NCI-H345 treated with DMSO at 0.1 percent for 48 hours (cell line): ENCODE measurements at regions not wholly inside any gene's neighbourhood (a gene's known extent, or its start where the extent isn't known, plus 50 kb on each side); places are given as distances from the start of the nearest gene placed in this dataset.
"Not testable (repeated sequence)": the region's sequence is repeated elsewhere in the genome, so short reads cannot be mapped to it uniquely, and the experiment has no call there.

ENCODE experiments used
- DNase-seq: peaks from one replicate; lab custom pipeline; 2025; ENCODE audit not compliant: unreplicated experiment; lab: John Stamatoyannopoulos, UW

DNA sequence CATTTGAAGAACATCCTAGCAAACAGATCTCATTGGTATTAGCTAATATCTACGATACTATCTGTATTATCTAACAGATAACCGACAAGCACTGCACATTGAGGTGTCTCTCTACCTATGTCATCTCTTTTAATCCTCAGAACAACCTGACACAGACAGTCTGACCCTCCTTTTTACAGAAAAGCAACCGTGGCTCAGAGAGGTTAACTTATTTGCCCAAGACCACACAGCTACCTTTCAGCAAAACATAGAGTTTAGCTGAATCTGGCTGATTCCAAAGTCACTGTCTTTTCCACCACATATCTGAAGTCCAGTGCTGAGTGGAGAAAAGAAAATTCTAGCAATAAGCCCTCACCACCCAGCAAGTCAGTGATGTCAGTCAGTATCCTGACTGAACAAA lies 358.7 kb upstream of the JARID2 start:
- no peak for DNase-seq

DNA sequence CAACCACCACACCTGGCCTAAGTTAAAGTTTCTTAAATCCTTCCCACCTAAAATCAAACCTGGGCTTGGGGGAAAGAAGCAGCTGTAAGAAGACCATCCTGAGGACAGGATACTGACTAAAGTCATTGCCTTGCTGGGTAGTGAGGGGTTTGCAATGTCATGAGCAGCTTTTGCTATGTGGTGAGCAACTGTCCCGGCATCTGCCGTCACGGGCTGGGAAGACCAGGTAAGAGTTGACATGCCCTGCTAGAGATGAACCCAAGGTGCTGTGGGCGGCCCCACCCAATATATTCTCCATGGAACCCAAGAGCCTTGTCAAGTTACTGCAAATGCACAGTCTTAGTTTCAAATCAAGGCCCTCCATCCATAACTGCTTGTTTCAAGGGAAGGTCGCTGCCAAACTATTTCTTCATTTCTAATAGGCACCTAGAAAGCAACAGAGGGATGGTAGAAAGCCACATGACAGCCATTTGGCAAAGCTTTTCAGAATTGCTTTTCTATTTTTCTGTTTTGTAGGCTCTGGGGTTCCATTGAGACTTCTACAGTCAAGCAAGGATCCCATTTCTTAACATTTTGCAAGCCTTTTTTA lies 357.8 kb upstream of the JARID2 start:
- no peak for DNase-seq

DNA sequence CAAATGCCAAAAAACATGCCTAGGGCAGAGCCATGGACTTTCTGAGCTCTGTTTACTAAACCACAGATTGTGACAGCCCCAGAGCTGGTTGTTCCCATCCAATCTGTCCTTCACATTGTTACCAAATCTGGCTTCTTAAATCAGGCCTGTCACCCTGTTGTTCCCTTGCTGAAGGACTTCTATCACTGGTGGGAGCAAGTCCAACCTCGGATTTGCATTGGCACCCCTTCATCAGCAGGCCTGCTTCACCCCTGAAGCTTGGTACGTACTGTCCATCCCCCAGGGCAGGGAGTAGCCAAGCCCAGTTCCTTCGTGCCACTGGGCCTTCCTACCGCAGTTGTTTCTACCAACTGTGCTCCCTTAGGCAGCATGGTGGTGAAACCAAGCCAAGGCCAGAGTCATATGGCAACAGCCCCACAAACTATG lies 357.3 kb upstream of the JARID2 start:
- DNase-seq, result no peak

DNA sequence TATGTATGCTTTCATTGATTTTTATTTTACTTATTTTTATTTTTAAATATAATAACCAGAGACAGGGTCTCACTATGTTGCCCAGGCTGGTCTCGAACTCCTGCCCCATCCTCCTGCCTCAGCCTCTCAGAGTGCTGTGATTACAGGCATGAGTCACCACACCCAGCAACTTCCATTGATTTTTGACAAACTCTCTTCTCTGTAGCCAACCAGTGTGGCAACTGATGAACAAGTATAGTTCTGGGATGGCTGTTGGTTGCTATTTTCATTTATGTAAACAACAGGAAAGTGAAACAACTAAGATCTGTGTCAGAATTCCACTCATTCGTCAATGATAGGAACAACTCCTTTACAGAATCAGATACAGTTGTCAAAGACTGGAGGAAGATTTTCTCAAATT lies 356.7 kb upstream of the JARID2 start:
- no peak for DNase-seq

DNA sequence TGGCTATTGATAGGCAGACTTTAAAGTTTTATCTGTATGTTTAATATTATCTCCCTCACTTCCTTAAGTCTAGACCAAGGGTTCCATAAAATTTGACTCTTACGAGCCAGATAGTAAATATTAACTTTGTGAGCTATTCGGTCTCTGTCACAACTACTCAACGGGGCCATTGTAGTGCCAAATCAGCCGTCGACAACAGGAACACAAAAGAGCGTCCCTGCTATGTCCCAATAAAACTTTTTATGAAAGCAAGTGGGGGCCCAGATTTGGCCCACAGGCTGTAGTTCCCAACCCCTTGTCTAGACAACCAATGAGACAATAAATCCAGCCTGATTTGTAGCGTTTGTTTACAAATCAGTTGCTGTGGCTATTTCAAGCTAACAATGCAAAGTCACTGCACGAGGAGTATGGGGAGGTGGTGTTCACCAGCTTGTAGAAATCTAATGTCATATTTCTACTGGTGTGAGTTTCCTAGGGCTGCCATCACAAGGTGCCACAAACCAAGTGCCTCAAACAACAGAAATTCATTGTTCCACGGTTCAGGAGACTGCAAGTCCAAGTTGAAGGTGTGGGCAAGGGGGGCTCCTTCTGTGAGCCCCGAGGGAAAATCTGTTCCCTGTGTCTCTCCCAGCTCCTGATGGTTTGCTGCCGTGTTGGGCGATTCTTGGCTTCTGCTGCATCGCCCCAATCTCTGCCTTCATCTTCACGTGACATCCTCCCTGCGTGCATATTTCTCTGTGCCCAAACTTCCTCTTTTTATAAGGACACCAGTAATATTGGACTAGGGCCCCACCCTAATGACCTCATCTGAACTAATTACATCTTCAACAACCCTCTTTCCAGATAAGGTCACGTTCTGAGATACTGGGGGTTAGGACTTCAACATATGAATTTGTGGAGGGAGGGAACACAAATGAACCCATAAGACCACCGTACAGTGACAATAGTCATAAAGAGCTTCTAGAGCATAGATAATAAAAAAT lies 356.0 kb upstream of the JARID2 start:
- no peak for DNase-seq

DNA sequence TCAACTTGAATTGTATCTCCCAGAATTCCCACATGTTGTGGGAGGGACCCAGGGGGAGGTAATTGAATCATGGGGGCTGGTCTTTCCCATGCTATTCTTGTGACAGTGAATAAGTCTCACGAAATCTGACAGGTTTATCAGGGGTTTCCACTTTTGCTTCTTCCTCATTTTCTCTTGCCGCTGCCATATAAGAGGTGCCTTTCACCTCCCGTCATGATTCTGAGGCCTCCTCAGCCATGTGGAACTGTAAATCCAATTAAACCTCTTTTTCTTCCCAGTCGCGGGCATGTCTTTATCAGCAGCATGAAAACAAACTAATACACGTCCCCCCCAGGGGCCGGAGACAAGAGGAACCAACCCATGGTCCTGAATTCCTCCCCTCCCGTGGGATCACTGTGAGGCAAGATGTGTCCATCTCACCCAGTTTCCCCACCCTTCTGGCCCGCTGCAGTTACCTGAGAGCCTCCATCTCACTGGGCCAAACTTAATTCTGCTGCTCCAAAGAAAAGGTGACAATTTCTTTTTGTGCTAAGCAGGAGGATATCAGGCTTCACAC lies 354.0 kb upstream of the JARID2 start:
- not testable (repeated sequence) for DNase-seq

DNA sequence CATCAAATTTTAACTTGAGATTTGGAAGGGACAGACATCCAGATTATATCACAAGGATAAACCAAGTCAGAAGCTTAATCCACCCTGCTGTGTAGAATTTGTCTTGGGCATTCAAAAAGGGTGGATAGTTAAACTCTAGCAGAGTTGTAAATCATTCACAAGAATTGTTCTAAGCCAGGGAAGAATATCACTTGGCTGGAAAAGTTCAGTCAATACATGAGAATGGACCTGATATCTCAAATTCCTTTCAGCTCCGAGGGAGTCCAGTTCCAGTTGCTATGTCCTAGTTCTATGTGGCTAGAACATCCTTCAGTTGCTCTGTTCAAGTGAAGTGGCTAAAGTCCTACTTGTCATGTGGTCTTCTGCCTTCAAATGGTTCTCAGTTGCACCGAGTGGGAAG lies 351.8 kb upstream of the JARID2 start:
- DNase-seq, result no peak

DNA sequence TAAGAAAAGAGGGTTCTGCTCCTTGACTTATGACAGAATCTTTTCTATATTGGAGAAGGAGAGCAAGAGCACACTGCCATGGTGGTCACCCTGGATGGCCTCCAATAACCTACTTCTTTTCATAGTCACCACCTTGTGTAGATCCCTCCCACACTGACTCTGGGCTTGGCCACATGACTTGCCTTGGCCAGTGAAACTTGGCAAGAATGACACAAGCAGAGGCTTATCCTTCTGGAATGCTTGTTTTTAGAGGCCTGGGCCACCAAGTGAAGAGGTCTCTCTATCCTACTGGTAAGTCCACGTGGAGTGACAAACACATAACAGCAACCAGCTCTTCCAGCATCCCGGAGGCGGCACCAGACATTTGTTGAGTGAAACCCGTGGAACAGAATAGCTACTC lies 349.4 kb upstream of the JARID2 start:
- no peak for DNase-seq

DNA sequence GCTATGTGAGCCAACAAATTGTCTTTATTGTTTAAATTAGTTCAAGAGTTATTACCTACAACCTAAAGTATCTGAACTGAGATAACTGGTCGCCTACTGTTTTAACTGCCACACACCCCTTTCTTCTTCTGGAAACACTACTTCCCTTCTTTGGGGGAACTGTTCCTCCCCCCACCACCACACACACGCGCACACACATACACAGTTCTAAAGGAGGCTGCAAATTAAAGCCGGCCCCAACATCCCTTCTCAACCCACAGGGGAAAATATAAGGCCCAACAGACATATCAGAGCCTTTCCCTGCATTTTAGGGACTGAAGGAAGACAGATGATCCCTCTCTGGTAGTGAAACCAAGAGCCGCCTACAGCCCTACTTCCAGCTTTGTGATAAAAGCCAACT lies 348.0 kb upstream of the JARID2 start:
- no peak for DNase-seq

DNA sequence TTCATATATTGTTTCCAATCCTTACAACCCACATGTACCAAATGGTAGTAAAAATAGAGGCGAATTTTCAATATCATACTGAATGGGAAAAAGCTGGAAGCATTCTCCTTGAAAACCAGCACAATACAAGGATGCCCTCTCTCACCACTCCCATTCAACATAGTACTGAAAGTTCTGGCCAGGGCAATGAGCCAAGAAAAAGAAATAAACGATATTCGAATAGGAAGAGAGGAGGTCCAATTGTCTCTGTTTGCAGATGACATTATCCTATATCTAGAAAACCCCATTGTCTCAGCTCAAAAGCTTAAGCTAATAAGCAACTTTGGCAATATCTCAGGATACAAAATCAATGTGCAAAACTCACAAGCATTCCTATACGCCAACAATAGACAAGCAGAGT lies 346.4 kb upstream of the JARID2 start:
- not testable (repeated sequence) for DNase-seq

DNA sequence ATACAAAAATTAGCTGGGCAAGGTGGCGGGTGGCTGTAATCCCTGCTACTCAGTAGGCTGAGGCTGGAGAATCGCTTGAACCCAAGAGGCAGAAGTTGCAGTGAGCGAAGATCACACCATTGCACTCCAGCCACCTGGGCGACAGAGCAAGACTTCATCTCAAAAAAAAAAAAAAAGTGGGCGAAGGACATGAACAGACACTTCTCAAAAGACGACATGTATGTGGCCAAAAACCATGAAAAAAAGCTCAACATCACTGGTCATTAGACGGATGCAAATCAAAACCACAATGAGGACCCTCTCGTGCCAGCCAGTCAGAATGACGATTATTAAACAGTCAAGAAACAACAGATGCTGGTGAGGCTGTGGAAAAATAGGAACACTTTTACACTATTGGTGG lies 344.9 kb upstream of the JARID2 start:
- DNase-seq, result no peak

DNA sequence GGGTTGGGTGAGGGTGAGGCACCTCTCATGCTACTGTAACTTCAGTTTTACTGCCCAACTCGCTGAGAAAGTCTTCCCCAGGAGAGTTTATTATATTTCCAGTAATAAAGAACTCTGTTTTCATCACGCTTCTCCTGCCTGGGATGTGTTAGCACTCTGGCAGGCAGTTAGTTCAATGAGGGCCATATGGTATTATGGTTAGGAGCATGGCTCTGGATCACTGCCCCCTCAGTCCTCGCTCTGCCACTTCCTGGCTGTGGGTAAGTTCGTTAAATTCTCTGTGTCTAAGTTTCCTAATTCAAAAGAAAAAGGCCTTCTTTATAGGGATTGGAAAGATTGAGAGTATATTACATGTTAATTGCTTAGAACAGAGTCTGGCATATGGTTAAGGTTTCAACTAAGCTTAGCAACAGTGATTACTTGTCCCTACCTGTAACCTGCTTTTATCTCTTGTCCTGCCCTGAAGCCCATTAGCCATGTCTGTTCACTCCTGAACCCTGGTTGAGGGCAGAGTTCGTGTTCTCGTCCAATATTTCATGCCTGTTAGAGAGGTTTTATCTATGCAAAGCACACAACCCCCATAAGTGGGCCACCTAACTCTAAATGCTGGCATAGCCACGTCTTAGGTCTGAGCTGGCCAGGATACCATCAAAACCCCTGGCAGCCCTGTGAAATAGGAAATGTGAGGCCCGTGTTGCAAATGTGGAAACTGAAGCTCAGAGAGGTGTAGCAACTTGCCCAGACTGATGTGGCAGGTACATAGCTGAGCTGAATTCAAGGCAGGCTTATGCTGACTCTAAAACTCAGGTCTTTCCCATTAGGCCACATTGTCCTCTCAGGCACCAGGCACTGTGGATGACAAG lies 342.5 kb upstream of the JARID2 start:
- no peak for DNase-seq

DNA sequence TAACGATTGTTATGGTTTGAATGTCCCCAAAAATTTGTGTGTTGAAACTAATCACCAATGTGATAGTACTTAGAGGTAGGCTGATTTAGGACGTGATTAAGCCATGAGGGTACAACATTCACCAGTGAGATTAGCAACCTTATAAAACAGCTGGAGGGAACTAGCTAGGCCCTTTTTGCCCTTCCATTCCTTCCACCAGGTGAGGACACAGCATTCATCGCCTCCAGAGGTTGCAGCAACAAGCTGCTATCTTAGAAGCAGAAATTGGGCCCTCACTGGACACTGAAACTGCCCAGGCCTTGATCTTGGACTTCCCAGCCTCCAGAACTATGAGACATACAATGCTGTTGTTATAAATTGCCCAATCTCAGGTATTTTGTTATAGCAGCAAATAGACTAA lies 340.7 kb upstream of the JARID2 start:
- no peak for DNase-seq

DNA sequence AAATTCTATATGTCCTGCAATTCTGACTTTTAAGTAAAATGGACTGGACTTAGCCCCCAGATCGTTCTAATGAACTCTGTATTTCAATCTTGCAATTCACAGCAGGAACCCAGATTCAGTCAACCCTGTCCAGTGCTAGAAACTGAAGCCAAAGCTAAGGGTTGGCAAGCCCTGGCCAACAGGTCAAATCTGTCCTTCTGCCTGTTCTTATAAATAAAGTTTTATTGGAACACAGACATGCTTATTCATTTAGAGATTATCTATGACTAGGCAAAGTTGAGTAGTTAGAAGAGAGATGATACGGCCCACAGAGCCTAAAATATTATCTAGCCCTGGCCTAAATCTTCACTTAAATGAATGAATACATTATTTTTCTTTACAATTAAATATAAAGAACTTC lies 339.2 kb upstream of the JARID2 start:
- DNase-seq, result no peak

DNA sequence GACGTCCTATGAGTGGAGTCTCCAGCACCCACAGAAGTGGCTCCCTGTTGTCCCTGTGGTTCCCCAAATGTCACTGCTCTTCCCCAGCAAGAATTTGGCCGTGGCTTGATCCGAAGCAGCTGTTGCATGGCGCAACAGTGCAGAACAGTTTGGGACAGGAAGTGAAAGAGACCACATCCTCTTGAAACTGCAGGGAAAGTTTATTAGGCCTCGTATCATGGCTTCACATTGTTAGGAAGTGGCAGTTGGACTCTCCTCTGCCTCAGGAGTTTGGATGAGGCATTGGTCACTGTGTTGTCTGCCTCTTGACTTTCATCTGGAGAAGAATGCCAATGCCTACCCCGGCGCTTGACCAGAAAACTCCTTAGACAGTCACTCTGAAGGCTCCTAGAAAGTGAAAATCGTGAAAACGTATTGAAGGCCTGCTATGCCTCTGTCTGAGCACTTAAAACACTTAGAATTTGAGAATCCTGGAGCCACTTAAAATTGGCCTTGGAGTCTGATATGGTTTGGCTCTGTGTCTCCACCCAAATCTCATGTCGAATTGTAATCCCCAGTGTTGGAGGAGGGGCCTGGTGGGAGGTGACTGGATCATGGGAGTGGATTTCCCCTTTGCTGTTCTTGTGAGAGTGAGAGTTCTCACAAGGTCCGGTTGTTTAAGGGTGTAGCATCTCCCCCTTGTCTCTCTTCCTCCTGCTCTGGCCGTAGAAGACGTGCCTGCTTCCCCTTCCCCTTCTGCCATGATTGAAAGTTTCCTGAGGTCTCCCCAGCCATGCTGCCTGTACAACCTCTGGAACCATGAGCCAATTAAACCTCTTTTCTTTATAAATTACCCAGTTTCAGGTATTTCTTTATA lies 334.9 kb upstream of the JARID2 start:
- DNase-seq, result no peak

DNA sequence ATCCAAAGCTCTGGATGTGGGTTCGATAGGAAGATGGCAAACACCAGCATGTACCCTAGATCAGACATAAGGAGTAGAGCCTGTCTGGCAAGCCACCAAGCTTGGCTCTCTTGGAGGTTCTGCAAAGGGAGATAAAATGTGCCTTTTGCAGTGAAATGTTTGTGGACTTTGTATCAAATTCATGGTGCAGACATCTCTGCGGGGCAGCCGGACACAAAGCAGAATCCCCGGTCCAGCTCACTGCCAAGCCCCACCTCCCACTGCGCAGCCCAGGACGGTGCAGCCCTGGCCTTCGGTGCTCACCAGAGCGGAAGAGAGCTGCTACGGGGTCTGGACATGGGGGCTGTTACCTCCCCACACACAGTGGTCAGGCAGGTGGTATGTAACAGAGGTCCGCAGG lies 333.6 kb upstream of the JARID2 start:
- no peak for DNase-seq

DNA sequence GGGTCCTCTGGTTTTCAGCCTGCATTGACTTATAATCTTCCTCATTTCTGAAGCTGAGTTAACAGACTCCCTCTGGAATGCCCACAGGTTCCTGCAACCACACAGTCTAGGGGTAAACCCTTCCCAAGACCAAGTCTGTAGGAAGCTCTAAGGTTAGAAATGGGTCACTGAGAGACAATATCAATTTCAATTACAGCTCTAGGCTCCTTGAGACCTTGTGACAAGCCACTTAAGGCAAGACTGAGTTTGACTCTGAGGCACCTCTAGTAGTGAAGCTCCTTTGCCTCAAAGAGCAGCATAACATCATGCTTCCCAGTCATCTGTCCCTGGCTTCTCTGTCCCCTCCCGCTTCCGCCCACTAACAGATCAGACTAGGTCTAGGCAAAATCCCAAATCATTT lies 333.2 kb upstream of the JARID2 start:
- DNase-seq, result no peak

DNA sequence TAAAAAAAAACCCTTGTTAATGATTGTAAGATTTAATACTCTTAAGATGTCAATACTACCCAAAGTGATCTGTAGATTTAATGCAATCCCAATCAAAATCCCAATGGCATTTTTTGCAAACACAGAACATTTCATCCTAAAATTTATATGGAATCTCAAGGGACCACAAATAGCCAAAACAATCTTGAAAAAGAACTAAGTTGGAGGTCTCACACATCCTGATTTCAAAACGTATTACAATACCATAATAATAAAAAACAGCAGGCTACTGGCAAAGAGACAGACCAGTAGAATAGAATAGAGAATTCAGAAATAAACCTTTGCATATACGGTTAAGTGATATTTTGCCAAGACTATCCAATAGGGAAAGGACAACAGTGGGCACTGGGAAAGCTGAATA lies 331.9 kb upstream of the JARID2 start:
- no peak for DNase-seq

DNA sequence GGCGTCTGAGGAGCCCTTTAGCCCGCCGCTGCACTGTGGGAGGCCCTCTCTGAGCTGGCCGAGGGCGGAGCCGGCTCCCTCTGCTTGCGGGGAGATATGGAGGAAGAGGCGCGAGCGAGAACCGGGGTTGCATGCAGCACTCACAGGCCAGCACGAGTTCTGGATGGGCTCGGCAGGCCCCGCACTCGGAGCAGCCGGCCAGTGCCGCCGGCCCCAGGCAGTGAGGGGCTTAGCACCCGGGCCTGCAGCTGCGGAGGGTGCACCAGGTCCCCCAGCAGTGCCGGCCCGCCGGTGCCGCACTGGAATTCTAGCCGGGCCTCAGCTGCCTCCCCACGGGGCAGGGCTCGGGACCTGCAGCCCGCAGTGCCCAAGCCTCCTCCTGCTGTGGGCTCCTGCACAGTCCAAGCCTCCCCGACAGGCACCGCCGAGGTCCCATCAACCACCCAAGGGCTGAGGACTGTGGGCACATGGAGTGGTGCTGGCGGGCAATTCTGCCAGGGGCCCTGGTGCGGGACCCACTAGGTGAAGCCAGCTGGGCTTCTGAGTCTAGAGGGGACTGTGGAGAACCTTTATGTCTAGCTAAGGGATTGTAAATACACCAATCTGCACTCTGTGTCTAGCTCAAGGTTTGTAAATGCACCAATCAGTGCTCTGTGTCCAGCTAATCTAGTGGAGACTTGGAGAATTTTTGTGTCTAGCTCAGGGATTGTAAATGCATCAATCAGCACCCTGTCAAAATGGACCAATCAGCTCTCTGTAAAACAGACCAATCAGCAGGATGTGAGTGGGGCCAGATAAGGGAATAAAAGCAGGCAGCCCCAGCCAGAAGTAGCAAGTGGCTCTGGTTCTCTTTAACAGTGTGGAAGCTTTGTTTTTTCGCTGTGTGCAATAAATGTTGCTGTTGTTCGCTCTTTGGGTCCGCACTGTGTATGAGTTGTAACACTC lies 329.7 kb upstream of the JARID2 start:
- no peak for DNase-seq
